HepG2 (cell line): ENCODE measurements at regions not wholly inside any gene's neighbourhood (a gene's known extent, or its start where the extent isn't known, plus 50 kb on each side); places are given as distances from the start of the nearest gene placed in this dataset.

ENCODE experiments used
- ATAC-seq: fragments of 200-7000 bp; cut with Tn5 transposase; 3 replicates; pipeline ENCODE4 v1.9.1; 2020; ENCODE audit warnings: mild to moderate bottlenecking, moderate library complexity
- BruUV-seq: library from RNA; stranded (reverse); fragments of 400-500 nt; replicated peaks from 2 replicates; lab custom pipeline; 2021; lab: Mats Ljungman, UMichigan
- CTCF ChIA-PET: fragments of 300-600 bp; formaldehyde crosslinking; extraction: SDS; loops from one replicate; lab custom pipeline; 2021; ENCODE audit warnings: low total read pairs, inconsistent platforms, low intra/inter-chr PET ratio; lab: Yijun Ruan, JAX
- POLR2A ChIA-PET: fragments of 350-600 bp; sonication (Branson Sonifier 250); formaldehyde crosslinking; loops from one replicate; lab custom pipeline; 2020; ENCODE audit warnings: antibody characterized with exemption, inconsistent platforms; lab: Yijun Ruan, JAX
- DNase-seq: peaks from one replicate; pipeline ENCODE4 v3.0.0-alpha.2; 2015; ENCODE audit warnings: low spot score
- FAIRE-seq: peaks from 3 replicates; lab custom pipeline; 2011; peaks lifted over from hg19 to GRCh38; lab: Jason Lieb, UNC
- H2AFZ ChIP-seq: one replicate; pipeline ENCODE4 v1.6.1; 2011; ENCODE audit warnings: low read length, inconsistent platforms
- H3K27ac ChIP-seq: fragments of 300-600 bp; 3 replicates; pipeline ENCODE4 v1.8.0; 2011; ENCODE audit warnings: mixed run types, mild to moderate bottlenecking, mixed read lengths, low read length, inconsistent platforms; ENCODE audit not compliant: insufficient read depth; ENCODE audit errors: extremely low read length
- H3K27me3 ChIP-seq, 2 experiments: fragments of 200-600 bp in 1 of 2; 2 replicates in 1 of 2; 3 replicates in 1 of 2; pipeline versions ENCODE4 v1.6.0 to v1.8.0; 2011; ENCODE audit warnings: low read length in 2 of 2, mild to moderate bottlenecking in 2 of 2, moderate library complexity in 2 of 2, inconsistent platforms in 1 of 2; ENCODE audit not compliant: insufficient read depth in 2 of 2, control insufficient read depth in 1 of 2
- H3K36me3 ChIP-seq, 2 experiments: fragments of 200-600 bp in 1 of 2; replicated peaks in 1 of 2; 2 replicates in 1 of 2; 3 replicates in 1 of 2; pipeline versions ENCODE4 v1.5.1 to v1.8.0; 2011; ENCODE audit warnings: low read length in 2 of 2, inconsistent platforms in 1 of 2; ENCODE audit not compliant: insufficient read depth in 2 of 2, control insufficient read depth in 1 of 2
- H3K4me1 ChIP-seq: 2 replicates; pipeline ENCODE4 v1.5.1; 2012; ENCODE audit warnings: low read length, inconsistent platforms; ENCODE audit not compliant: insufficient read depth
- H3K4me2 ChIP-seq: 2 replicates; pipeline ENCODE4 v1.6.0; 2011; ENCODE audit warnings: low read depth, low read length, inconsistent platforms
- H3K4me3 ChIP-seq, 3 experiments: fragments of 200-600 bp in 1 of 3; sonication (generic), shearing (Covaris generic) in 1 of 3; replicated peaks in 1 of 3; 2 replicates each; pipeline ENCODE4 v1.5.1; 2011 to 2016; ENCODE audit warnings: low read length in 3 of 3, inconsistent platforms in 2 of 3, low read depth in 2 of 3, mild to moderate bottlenecking in 2 of 3, control low read depth in 1 of 3, mixed read lengths in 1 of 3; ENCODE audit not compliant: insufficient read depth in 1 of 3
- H3K79me2 ChIP-seq: one replicate; pipeline ENCODE4 v1.6.1; 2011; ENCODE audit warnings: low read length, inconsistent platforms; ENCODE audit not compliant: insufficient read depth
- H3K9ac ChIP-seq: 2 replicates; pipeline ENCODE4 v1.6.0; 2011; ENCODE audit warnings: mild to moderate bottlenecking, low read depth, low read length, inconsistent platforms; ENCODE audit not compliant: insufficient read depth
- H3K9me3 ChIP-seq: 2 replicates; pipeline ENCODE4 v1.5.1; 2012; ENCODE audit warnings: mild to moderate bottlenecking, low read length
- H4K20me1 ChIP-seq: 2 replicates; pipeline ENCODE4 v1.6.0; 2011; ENCODE audit warnings: inconsistent platforms, mild to moderate bottlenecking, low read length, moderate library complexity; ENCODE audit not compliant: insufficient read depth
- MAFF ChIP-seq: IDR thresholded peaks from 2 replicates; pipeline ENCODE4 v1.6.1; 2011; ENCODE audit warnings: low read depth, low read length, improper control_type of control experiment
- MAFK ChIP-seq, 2 experiments: IDR thresholded peaks in 1 of 2; conservative IDR thresholded peaks in 1 of 2; 2 replicates each; pipeline ENCODE4 v1.6.1; 2011; ENCODE audit warnings: improper control_type of control experiment in 2 of 2, low read length in 2 of 2
- ZNF512 ChIP-seq: sonication (generic); formaldehyde crosslinking; IDR thresholded peaks from 2 replicates; pipeline ENCODE4 v1.4.0; 2020; ENCODE audit warnings: mild to moderate bottlenecking, missing genetic modification reagents
- ZNF775 ChIP-seq: sonication (generic); formaldehyde crosslinking; IDR thresholded peaks from 2 replicates; pipeline ENCODE4 v1.4.0; 2020; ENCODE audit warnings: missing genetic modification reagents, mild to moderate bottlenecking, moderate library complexity, borderline replicate concordance
- WGBS: methylation state at CpG from one replicate; pipeline ENCODE4 v1.1.6; 2017; ENCODE audit warnings: low lambda C conversion rate; 5-methylcytosine and 5-hydroxymethylcytosine counted together
- in situ Hi-C: cut with HindIII; loops from 2 replicates; pipeline ENCODE4 v1.10.0; 2017; ENCODE audit warnings: low pct_unique_long_range_greater_than_20kb; ENCODE audit not compliant: extremely low pct_ligation_motif_present
- intact Hi-C: fragments of 100-400 bp; cut with micrococcal nuclease; formaldehyde crosslinking; loops from one replicate; pipeline ENCODE4 v1.10.0; 2022; ENCODE audit not compliant: unreplicated experiment
- TF ChIP-seq, protein P1 (sequence below): sonication (generic); formaldehyde crosslinking; IDR thresholded peaks from 2 replicates; pipeline ENCODE4 v1.4.0; 2020; ENCODE audit warnings: missing genetic modification reagents; ENCODE audit errors: not compliant biosample characterization

DNA sequence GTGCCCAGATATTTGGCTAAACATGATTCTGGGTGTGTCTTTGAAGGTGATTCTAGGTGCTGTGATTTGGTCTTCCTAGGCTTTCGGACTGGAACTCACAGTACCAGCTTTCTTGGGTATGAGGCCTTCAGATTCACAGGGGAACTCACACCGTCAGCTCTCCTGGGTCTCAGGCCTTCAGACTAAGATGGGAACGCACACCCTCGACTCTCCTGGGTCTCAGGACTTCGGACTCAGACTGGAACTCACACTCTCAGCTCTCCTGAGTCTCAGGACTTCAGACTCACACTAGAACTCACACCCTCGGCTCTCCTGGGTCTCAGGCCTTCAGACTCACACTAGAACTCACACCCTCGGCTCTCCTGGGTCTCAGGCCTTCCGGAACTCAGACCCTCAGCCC, 137.7 kb downstream of the CRLF2 start:
- peaks cover 0 to 4% of the 10 kb centered on the region in 2 experiments; a peak in 1 of 5 replicates for H3K27me3 ChIP-seq
- CTCF ChIA-PET, result no interaction called here
- H3K9me3 ChIP-seq, result no peaks in the 10 kb centered on the region
- H3K36me3 ChIP-seq, result no peaks in the 10 kb centered on the region
- H3K9ac ChIP-seq, result no peak overlapping the region
- POLR2A ChIA-PET, result no interaction called here
- H3K4me1 ChIP-seq, result no peaks in the 10 kb centered on the region
- H3K4me3 ChIP-seq, result no peak overlapping the region
- H3K4me2 ChIP-seq, result no peak overlapping the region
- no peak for FAIRE-seq
- in situ Hi-C loops (no loop called here), intact Hi-C loops (no loop called here)
- no peak overlapping the region for H2AFZ ChIP-seq
- BruUV-seq, result no TSS peak
- no peaks in the 10 kb centered on the region for H3K79me2 ChIP-seq
- no peak; the same call in 2 of the 3 replicates for ATAC-seq
- no peak for DNase-seq
- no peak overlapping the region for H3K27ac ChIP-seq
- no peaks in the 10 kb centered on the region for H4K20me1 ChIP-seq
- WGBS, result 0% methylated on average over 1 of the region's 8 CpGs
- TF ChIP-seq, protein P1, sequence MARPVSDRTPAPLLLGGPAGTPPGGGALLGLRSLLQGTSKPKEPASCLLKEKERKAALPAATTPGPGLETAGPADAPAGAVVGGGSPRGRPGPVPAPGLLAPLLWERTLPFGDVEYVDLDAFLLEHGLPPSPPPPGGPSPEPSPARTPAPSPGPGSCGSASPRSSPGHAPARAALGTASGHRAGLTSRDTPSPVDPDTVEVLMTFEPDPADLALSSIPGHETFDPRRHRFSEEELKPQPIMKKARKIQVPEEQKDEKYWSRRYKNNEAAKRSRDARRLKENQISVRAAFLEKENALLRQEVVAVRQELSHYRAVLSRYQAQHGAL (CRISPR knock-in tag), result no peak

DNA sequence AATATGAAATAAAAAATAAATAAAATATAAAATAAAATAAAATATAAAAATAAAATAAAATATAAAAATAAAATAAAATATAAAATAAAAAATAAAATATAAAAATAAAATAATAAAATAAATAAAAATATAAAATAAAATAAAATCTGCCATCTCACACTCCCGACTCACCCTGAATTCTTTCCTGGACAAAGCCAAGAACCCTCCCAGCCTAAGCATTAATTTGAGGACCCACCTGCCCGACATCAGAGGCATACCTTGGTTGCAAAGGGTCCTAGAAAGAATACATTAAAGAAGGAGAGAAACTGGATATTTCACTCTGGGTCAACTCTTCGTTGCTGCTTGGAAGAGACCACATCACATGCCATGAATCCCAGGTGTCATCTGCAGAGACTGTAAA, 138.3 kb downstream of the CRLF2 start:
- Histone ChIP-seq H3K79me2 (no peaks in the 10 kb centered on the region), H3K4me2 (no peak overlapping the region), H3K9me3 (no peaks in the 10 kb centered on the region), H3K36me3 (no peaks in the 10 kb centered on the region), H3K9ac (no peak overlapping the region), H3K4me1 (no peaks in the 10 kb centered on the region), H3K4me3 (no peak overlapping the region), H4K20me1 (no peaks in the 10 kb centered on the region), H2AFZ (no peak overlapping the region)
- CTCF ChIA-PET, result no interaction called here
- WGBS, result 28% methylated on average over 3 of the region's 3 CpGs
- intact Hi-C loops (no loop called here), in situ Hi-C loops (no loop called here)
- BruUV-seq, result no TSS peak
- ATAC-seq, result no peak; the same call in 2 of the 3 replicates
- TF ChIP-seq ZNF775, result no peak
- TF ChIP-seq MAFF, result no peak
- TF ChIP-seq ZNF512, result 0 out of 2 replicates have a peak, but pooled peaks have one; percentile 65
- no peak for TF ChIP-seq MAFK (conservative IDR thresholded peaks at IDR 0.05 in 1 of 2, IDR thresholded peaks at IDR 0.05 in 1 of 2; ENCODE audit: low read length in 2 of 2)
- TF ChIP-seq, all 625 proteins: peak for 1
- POLR2A ChIA-PET, result no interaction called here
- DNase-seq (no peak), FAIRE-seq (no peak)
- peaks cover 0 to 4% of the 10 kb centered on the region in 2 experiments; a peak in 1 of 5 replicates for H3K27me3 ChIP-seq
- H3K27ac ChIP-seq, result no peak overlapping the region
